ENCODE measurements at regions not wholly inside any gene's neighbourhood (a gene's known extent, or its start where the extent isn't known, plus 50 kb on each side); places are given as distances from the start of the nearest gene placed in this dataset.

DNA sequence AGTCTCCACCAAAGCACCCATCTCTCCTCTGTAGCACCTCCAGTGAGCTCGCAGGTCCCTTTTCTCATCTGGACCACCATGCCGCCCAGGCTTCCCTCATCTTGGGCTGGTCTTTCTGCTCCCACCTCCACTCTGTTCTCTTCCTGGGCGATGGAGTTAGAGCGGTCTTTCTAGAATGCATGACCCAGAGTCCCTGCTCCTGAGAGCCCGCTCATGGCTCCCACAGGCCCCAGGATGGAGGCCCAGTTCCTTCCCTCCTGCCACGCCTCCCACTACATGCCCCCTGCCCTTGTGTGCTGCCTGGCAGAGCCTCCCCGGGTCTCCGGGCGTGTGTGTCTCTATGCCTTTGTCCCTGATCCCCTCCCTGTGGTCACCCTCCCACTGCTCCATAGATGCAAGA is 100.7 kb upstream of the RTL1 start:
- DNase-seq (ENCODE audit: low read depth in 2 of 2) = no peak

DNA sequence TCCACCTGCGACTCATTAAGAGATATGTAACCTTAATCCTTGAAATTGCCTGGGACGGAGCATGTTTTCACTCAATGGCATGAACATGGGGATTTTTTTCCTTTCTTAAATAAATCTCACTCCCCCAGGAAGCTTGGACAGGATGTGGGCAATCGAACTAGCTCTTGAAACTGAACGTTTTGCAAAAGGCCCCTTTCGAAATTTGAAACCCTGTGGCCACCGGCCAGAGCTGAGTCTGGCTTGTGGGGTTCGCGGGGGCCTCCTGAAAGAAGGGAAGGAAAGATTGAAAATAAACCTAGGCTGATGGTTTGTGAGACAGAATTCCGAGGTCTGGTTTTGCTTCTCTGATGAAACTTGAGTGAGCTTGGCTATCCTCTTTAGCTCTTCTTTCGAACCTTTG is 101.4 kb upstream of the RTL1 start:
- DNase-seq (ENCODE audit: low read depth in 2 of 2) = no peak

DNA sequence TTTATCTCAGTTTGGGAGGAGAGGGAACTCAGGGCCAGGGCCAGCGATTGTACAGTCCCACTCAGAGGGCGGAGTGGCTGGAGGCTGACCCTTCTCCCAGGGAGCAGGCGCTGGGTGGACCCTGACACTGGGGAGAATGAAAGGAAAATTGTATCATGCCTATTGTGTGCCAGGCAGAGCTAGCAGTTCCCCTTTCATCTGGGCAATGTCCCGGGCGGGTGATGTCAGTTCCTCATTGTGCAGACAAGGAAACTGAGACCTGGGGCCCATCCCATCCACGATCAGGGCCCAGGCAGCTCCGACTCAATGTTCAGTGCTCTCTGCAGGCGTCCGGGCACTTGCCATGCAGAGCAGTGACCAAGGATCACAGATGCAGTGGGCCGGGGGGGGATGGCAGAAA is 101.9 kb upstream of the RTL1 start:
- no peak for DNase-seq (ENCODE audit: low read depth in 2 of 2)

DNA sequence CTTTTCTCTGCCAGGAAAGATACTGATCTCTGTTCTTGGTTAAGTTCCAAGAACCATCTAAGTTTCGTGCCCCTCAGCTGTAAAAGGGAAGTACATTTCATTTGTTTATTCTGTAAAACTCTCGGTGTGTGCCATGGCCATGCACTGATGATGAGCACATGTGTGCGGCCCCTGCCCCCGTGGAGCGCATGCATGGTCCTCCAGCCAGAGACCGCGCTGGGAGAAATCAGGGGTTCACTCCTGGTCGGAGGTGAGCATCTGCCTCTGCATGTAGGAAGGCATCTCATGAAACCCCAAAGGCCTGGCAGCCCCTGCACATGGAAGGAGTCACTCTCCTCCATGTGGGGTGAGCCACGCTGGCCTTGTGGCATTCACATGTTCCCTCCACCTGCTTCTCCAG is 102.5 kb upstream of the RTL1 start:
- DNase-seq (ENCODE audit: low read depth in 2 of 2) = no peak

DNA sequence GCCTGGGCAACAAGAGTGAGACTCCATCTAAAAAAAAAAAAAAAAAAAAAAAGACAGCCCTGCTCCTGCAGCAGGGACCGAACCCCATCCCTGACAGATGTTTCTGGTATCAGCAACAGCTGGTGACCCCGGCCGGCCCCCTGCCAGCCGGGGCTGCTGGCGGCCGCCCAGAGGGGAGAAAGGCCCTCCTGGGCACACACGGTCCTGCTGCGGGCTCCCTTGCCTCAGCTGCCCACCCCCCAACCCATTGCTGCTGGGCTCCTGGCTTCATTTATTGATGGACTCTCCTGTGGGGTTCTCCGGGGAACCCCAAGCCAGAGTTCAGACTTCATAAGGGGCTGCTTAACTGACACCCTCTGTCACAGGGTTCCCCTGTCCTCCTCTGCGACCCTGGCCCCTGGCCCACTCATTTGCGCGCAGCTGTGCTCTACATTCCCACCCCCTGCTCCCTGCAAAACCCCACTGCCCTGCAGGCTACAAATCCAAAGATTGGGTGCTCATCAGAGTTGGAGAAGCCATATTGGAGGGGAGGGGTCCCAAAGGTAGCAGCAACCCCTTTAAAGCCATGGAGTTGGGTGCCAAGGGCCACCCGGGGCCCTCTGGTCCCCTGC is 103.6 kb upstream of the RTL1 start:
- no peak for DNase-seq (ENCODE audit: low read depth in 2 of 2)

DNA sequence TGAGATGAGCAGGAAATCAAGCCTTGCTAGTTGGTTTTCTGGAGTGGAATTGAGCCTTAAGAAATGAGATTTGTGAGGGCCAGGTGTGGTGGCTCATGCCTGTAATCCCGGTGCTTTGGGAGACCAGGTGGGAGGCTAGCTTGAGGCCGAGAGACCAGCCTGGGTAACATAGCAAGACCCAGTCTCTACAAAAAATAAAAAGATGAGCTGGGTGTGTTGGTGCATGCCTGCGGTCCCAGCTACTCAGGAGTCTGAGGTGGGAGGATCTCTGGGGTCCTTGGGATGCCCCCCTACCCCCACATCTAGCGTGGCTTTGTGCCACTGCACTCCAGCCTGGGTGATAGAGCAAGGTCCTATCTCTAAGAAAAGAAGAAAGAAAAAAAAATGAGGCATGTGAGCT is 104.2 kb upstream of the RTL1 start:
- DNase-seq (ENCODE audit: low read depth in 2 of 2) = no peak

DNA sequence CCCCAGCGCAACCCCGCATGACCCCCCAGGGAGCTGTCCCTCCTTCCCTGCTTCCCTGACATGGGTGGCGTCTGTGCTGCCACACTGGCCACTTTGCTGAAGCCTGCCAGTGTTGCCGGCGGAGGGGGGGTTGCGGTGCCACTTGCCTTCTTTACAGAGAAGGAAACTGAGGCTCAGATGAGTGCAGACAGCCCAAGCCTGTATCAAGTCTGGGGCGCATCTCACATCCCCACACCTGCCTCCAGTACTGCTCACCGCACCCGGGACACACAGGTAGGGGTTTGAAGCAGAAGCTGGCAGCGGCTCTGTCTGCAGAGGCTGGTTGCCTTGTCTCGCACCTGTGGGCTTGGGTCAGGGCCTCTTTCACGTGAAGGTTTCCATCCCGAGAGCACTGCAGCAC is 104.7 kb upstream of the RTL1 start:
- no peak for DNase-seq (ENCODE audit: low read depth in 2 of 2)

DNA sequence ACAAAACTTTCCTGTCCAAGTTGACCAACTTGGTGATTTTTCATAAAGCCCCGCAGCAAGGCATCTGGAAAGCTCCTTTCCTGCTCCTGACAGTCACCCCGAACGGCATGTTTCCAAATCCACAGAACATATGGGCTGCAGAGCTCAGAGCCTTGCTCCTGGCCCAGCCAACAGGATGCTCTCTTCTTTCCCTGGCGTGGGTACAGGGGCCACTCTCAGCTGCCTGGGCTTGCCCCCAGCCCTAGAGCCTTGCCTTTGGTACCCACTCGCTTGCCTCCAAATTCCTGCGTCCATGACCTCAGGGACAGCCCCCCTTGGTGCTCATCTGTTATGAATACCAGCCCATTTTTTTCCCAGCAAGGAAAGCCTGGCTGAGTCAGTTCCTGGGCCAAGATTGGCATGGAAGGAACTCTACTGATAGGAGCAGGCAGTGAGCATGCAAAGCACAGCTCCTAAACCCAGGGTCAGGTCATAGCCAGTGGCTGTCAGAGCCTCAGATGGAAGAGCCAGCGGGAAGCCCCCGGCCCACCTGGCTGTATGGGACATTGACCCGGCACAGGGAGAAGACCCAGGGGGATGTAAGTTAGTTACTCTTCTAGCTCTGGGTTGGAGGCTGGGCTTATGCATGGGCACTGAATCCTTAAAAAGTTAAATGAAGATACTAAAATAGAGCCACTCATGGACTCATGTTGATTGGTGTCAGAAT is 105.3 kb upstream of the RTL1 start:
- no peak for DNase-seq (ENCODE audit: low read depth in 2 of 2)

DNA sequence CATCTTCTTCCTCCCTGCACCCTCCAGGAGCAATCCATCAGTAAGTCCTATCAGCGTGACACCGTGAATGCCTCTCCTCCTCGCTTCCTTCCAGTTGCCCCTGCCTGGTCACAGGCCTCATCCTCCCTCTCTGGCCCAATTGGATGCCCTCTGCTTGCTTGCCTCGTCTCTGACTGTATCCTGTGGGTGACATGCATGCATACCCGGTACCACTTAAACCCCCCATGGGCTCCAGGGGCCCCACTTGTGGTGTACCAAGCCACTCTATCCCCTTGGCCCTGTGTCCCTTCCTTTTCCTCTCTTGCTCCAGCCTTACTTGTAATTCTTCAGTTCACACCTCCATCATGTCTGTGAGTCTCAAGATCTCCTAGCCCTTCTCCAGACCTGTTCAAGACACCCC is 106.0 kb upstream of the RTL1 start:
- no peak for DNase-seq (ENCODE audit: low read depth in 2 of 2)

DNA sequence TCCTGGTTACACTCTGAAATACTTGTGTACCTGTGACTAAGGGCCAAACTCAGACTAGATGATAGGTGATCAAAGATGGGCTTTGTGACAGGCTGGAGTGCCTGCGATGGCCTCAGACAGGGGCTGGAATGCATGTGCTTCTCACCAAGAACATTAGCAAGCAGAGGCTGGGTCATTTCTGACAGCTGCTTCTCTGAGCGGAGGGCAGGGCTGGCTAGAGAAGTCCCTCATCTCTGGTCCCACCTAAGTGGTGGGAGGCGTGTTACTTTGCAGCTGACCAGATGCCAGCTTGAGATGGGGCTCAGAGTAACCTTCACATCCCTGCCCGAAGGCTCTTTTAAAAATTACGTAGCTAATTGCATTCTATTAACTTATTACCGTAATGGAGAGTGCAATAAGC is 106.8 kb upstream of the RTL1 start:
- DNase-seq (ENCODE audit: low read depth in 2 of 2) = no peak

DNA sequence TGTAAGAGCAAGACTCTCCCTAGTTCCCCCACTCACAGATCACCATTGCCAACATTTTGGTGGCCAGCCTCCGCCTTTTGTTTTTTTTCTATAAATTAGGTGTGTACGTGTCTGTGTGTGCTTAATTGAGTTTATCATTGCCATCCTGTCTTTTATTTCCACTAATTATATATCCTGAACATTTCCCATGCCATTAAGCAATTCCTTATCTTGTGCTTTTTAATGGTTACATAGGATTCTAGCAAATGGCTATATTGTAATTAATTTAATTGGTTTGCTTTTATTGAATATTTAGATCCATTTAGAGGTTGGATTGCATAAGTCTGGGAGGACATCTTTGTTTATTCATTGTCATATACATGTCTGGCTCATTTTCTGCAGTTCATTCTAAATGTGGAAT is 107.3 kb upstream of the RTL1 start:
- no peak for DNase-seq (ENCODE audit: low read depth in 2 of 2)

DNA sequence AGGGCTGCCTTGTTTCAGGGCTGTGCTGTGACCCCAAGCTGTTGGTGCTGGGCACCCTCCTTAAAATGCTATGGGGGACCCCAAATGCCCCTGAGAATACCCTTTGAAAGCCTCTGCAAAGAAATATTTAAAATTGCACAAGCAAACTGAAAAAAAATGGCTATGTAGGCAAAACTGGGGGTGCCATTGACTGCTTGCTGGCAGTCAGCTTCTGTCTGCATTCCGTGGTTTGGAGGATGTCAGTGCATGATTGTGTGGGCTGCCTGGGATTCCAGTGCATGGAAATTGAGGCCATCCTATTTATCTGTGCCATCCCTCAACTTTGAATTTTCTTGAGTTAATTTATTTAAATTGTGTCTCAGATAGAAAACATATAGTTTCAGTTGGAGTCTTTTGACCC is 113.7 kb upstream of the RTL1 start:
- no peak for DNase-seq (ENCODE audit: low read depth in 2 of 2)

DNA sequence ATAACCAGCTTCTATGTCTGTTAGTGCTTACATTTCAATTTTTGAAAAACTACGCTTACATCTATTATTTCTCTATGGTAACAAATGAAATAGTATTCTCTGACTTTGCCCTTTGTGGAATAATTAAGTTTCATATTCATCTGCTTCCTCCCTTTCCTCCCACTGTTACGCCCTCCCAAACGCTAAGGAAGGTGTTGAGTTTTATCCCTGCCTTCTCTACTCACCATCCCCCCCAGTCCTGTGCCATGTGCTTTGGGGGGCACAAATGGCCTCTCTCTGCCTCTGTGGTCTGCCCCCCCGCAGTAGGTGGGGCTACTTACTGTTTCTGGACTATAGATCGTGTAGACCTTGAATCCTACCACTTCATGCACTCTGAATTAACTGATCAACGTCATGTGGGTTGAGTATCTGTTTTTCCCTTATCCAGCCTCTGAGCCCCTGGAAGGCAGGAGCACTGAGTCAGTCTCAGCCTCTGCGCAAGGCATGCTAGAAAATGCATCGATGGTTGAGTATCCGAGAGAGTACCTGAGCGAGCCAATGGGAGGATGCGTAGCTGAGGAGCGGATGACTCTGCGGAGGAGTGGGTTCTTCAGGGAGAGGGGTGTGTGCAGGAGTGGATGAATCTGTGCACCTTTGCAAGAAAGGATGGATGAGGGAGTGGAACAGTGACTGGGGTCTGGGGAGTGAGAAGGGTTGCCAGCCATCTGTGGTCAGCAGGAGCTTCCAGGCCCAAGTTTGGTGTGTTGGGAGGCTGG is 114.5 kb upstream of the RTL1 start:
- DNase-seq (ENCODE audit: low read depth in 2 of 2) = no peak

DNA sequence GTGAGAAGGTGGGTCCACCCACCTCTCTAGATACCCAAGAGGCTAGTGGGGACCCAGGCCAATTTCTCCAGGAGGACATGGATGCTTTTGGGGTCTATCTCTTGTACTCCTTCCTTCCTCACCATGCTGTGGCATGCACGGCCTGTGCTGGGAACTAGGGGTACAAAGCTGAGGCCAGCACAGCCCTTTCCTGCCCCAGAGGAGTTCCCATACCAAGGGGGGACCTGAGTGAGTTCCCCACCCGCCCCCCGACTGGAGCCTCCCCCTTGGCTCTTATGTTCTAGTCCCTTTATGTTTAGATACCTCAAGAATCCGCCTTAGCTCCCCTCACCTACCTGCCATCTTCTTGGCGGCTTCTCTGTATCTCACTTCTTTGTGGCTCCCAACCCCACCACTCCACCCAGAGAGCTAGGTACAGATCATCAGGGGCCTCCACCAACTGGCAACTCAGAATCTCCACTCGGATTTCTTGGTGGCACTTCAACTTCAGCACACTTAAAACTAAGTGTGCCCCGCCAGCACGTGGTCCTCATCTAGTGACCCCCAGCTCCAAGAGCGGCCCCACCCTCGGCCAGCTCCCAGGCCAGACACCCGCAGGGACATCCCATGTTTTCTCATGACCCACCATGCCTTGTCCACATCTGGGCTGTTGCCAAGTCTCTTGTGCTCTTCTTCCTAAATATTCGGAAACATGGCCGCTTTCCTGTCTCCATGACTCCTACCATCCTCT is 115.2 kb upstream of the RTL1 start:
- no peak for DNase-seq (ENCODE audit: low read depth in 2 of 2)

DNA sequence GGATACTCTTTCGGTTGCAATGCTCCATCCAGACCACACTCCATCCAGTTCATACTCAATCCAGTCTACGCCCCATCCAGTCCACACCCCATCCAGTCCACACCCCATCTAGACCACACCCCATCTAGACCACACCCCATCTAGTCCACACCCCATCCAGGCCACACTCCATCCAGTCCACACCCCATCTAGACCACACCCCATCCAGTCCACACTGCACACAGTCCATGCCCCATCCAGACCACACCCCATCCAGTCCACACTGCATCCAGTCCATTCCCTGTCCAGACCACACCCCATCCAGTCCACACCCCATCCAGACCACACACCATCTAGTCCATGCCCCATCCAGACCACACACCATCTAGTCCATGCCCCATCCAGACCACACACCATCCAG is 116.0 kb upstream of the RTL1 start:
- DNase-seq (ENCODE audit: low read depth in 2 of 2) = no peak

DNA sequence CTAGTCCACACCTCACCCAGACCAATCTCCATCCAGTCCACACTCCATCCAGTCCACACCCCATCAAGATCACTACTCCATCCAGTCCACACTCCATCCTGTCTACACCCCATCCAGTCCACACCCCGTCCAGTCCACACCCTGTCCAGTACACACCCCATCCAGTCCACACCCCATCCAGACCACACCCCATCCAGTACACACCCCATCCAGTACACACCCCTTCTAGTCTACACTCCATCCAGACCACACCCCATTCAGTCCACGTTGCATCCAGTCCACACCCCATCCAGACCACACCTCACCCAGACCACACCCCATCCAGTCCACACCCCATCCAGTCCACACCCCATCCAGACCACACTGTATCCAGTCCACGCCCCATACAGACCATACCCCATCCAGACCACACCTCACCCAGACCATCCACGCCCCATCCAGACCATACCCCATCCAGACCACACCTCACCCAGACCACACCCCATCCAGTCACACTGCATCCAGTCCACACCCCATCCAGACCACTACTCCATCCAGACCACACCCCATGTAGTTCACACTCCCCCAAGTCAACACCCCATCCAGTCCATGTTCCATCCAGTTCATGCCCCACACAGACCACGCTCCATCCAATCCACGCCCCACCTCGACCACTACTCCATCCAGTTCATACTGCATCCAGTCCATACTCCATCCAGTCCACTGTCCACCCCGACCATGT is 116.6 kb upstream of the RTL1 start:
- no peak for DNase-seq (ENCODE audit: low read depth in 2 of 2)

DNA sequence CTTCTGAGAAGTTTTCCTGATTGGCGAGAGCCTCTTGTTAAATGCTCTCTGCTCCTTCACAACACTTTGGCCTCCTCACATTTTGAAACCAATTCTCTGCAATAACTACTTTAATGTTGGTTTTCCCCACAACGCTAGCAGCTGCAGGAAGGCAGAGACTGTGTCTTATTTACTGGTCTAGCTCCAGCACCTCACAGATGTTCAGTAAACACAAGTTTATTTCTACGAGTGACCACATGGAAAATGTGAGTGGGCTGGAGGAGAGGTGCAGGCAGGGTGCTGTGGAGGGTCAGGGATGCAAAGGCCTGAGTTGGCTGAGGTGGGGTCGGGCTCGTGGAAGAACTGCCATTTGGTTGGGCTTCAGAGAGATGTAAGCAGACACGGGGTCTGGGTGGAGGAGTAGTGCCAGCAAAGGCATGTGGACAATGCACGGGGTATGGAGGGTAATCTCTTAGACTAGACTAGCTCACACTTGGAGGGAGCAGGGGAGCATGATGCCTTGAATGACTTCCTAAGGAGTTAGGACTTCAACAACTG is 117.4 kb upstream of the RTL1 start:
- DNase-seq (ENCODE audit: low read depth in 2 of 2) = no peak

DNA sequence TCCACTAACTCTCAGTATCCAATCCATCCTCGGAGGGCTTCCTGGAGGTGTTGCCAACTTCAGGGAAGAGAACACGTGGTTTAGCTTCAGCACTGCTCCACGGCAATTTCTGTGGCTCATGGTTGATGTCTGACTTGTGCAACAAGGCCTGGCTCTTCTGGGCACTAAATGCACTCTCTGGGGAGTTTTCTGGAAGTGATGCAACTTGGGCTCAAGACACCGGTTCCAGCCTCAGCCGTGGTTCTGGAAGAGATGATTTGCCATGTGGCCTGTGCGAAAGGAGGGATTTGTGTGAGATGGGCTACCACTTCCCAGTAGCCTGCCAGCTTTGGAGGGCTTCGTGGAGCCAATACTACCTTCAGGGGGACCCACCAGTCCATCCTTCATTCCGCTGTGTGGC is 118.6 kb upstream of the RTL1 start:
- DNase-seq (ENCODE audit: low read depth in 2 of 2) = no peak

DNA sequence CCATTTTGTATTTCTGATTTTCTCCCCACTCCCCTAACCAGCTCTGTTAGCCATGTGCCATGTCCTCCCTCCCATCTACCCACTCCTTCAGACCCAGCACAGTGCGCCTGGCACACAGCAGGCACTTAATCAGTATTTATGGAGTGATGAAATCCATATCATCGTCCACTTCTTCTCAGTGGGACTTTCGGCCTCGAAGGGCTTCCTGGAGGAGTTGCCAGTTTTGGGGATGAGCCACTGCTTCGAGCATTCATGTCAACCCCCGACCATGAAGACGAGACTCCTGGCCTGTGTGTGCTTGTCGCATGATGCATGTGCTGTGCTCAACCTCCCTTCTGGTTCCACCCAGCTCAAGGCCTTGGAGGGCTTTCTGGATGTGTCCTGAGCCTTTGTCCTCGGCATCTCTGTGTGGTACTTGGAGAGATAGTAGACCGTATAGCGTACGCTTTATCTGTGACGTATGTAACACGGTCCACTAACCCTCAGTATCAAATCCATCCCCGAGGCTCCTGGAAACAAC is 119.5 kb upstream of the RTL1 start:
- DNase-seq (ENCODE audit: low read depth in 2 of 2) = no peak

DNA sequence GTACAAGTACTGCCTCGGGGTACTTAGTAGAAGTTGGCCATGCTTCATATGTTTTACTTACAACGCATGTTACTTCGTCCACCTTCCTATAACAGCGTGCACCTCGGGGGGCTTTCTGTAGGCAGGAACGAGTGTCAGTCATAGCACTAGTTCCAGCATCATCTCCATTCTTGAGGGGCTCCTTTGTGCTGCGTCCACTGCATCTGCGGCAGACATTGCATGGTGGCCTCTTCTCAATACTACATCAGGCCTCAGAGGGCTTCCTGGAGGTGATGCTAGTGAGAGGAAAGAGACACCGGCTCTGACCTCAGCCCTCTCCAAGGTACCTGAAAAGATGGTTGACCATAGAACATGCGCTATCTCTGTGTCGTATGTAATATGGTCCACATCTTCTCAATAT is 121.2 kb upstream of the RTL1 start:
- DNase-seq (ENCODE audit: low read depth in 2 of 2) = no peak

DNA sequence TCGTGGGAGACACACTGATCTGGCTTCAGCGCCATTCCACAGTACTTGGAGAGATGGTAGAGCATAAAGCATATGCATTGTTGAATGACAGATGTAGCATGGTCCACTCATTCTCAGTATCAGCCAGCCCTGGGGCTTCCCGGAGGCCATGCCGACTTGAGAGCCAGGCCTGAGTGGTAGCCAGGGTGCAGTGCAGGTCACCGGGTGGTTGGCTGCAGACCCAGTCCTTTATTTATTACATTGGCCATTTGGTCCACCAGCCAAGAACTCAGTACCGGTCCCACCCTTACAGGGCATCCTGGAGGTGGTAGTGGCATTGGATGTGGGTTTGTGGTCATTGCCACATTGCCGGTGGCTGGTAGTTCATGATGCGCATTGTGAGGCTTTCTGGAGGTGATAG is 121.6 kb upstream of the RTL1 start:
- DNase-seq (ENCODE audit: low read depth in 2 of 2) = no peak
